Muscle layer of colon (tissue), 2 donors: ENCODE measurements at regions not wholly inside any gene's neighbourhood (a gene's known extent, or its start where the extent isn't known, plus 50 kb on each side); places are given as distances from the start of the nearest gene placed in this dataset.
A peak's percentile ranks its signal among the peaks of the same experiment; 100 is the strongest.

ENCODE experiments used
- H3K27ac ChIP-seq: one replicate; pipeline ENCODE4 v1.7.0; 2013; ENCODE audit warnings: low read depth, mild to moderate bottlenecking, low read length, moderate library complexity
- H3K27me3 ChIP-seq, 2 donors: one replicate each; pipeline ENCODE4 v1.7.0; 2013; ENCODE audit warnings: low read length in 2 of 2, mild to moderate bottlenecking in 2 of 2; ENCODE audit not compliant: insufficient read depth in 2 of 2, control insufficient read depth in 1 of 2
- H3K36me3 ChIP-seq: one replicate; pipeline ENCODE4 v1.7.0; 2013; ENCODE audit warnings: mild to moderate bottlenecking, low read length; ENCODE audit not compliant: insufficient read depth
- H3K4me1 ChIP-seq: one replicate; pipeline ENCODE4 v1.7.0; 2013; ENCODE audit warnings: mild to moderate bottlenecking, low read length; ENCODE audit not compliant: insufficient read depth
- H3K4me3 ChIP-seq, 2 donors: one replicate each; pipeline ENCODE4 v1.7.0; 2013; ENCODE audit warnings: low read length in 2 of 2, low read depth in 1 of 2, mild to moderate bottlenecking in 1 of 2, moderate library complexity in 1 of 2
- H3K9ac ChIP-seq: one replicate; pipeline ENCODE4 v1.7.0; 2013; ENCODE audit warnings: low read length
- H3K9me3 ChIP-seq: one replicate; pipeline ENCODE4 v1.7.0; 2013; ENCODE audit warnings: mild to moderate bottlenecking, low read length
- donor health status: abdominal sarcoma.
- donor health status: Adenocarcinoma of cecum.

- no peak overlapping the region for H3K9ac ChIP-seq
- no peaks in the 10 kb centered on the region for H3K27me3 ChIP-seq
- H3K9me3 ChIP-seq, result no peaks in the 10 kb centered on the region
- H3K4me3 ChIP-seq, result no peak overlapping the region
- H3K4me1 ChIP-seq, result peaks cover 10% of the 10 kb centered on the region
- H3K27ac ChIP-seq, result no peak overlapping the region
- H3K36me3 ChIP-seq, result no peaks in the 10 kb centered on the region
Observed at GRCh38 chr9:130755377-130756007, 61.9 kb downstream of the EXOSC2 start.

- no peaks in the 10 kb centered on the region for H3K27me3 ChIP-seq
- no peak overlapping the region for H3K9ac ChIP-seq
- H3K27ac ChIP-seq, result no peak overlapping the region
- H3K4me3 ChIP-seq, result no peak overlapping the region
- H3K36me3 ChIP-seq, result no peaks in the 10 kb centered on the region
- H3K4me1 ChIP-seq, result peaks cover 10% of the 10 kb centered on the region
- no peaks in the 10 kb centered on the region for H3K9me3 ChIP-seq
Observed at GRCh38 chr9:130756037-130756436, 62.5 kb downstream of the EXOSC2 start.

- no peaks in the 10 kb centered on the region for H3K27me3 ChIP-seq
- no peaks in the 10 kb centered on the region for H3K36me3 ChIP-seq
- H3K9me3 ChIP-seq, result no peaks in the 10 kb centered on the region
- H3K4me3 ChIP-seq, result no peak overlapping the region
- H3K27ac ChIP-seq, result no peak overlapping the region
- H3K9ac ChIP-seq, result no peak overlapping the region
- peaks cover 10% of the 10 kb centered on the region for H3K4me1 ChIP-seq
Observed at GRCh38 chr9:130756455-130757152, 63.0 kb downstream of the EXOSC2 start.

DNA sequence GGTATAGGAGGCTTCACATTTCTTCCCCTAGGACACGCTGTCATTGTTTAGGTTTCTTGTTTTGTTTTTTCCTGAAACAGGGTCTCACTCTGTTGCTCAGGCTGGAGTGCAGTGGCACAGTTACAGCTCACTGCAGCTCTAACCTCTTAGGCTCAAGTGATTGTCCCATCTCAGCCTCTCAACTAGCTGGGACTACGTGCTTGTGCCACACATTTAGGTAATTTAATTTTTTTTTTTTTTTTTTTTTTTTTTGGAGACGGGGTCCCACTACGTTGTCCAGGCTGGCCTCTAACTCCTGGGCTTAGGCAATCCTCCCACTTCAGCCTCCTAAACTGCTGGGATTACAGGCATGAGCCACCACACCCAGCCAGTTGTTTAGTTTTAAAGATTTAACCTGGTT lies 66.2 kb downstream of the EXOSC2 start:
- no peaks in the 10 kb centered on the region for H3K36me3 ChIP-seq
- H3K4me1 ChIP-seq, result peaks cover 14% of the 10 kb centered on the region
- H3K27ac ChIP-seq, result no peak overlapping the region
- H3K9me3 ChIP-seq, result no peaks in the 10 kb centered on the region
- H3K9ac ChIP-seq, result no peak overlapping the region
- H3K27me3 ChIP-seq, result no peaks in the 10 kb centered on the region
- H3K4me3 ChIP-seq, result no peak overlapping the region

GRCh38 chr9:130763331-130764171 lies 70.0 kb downstream of the EXOSC2 start:
- Histone ChIP-seq H3K27me3 (no peaks in the 10 kb centered on the region), H3K4me3 (no peak overlapping the region), H3K36me3 (no peaks in the 10 kb centered on the region), H3K27ac (no peak overlapping the region), H3K9ac (no peak overlapping the region), H3K9me3 (no peaks in the 10 kb centered on the region), H3K4me1 (peaks cover 25% of the 10 kb centered on the region)

GRCh38 chr9:130765137-130766020 lies 69.7 kb upstream of the ABL1 start:
- Histone ChIP-seq H3K36me3 (no peaks in the 10 kb centered on the region), H3K4me3 (no peak overlapping the region), H3K4me1 (peaks cover 25% of the 10 kb centered on the region), H3K27me3 (no peaks in the 10 kb centered on the region), H3K9ac (no peak overlapping the region), H3K9me3 (no peaks in the 10 kb centered on the region), H3K27ac (no peak overlapping the region)

DNA sequence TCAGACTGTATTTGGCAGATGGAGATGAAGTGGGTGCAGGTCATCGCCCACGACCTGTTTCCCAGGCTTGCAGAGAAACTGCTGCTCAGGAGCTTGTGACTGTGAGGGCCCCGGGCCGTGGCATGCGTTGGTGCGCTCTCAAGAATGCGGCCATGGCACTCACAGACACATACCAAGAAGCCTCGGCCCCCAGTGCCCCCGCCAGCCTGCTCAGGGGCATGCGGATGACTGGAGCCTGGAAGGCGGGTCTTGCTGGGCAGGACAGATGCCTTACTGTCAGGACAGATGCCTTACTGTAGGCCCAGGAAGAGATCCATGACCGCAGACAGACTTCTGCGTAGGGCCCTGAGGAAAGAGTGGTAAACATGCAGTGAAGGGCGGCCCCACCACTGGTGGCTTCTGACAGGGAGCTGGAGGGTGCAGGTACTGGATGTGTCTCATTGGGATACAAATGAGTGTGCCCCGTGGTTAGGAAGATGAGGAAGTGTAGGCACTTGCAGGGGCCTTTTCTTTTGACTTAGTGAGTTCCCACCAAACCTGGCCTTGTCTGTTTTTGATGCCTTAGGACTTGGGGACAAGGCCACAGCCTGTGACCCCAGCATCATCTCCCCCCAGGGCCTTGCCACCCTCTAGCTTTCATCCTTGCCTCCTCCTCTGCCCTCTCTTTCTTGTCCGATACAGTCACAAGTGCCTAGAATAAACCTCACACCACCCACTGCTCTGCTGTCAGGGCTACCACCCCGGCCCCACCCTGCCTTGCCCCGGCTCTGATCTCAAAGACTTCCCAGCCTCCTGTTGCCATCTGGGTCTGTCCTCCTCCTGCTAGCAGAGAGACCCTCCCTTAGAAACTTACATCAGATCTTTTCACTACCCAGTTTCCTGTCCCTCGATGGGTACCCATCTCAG lies 68.8 kb upstream of the ABL1 start:
- Histone ChIP-seq H3K4me3 (no peak overlapping the region), H3K36me3 (no peaks in the 10 kb centered on the region), H3K27ac (peak overlapping the region; percentile 30), H3K4me1 (peaks cover 33% of the 10 kb centered on the region), H3K9me3 (no peaks in the 10 kb centered on the region), H3K9ac (no peak overlapping the region), H3K27me3 (no peaks in the 10 kb centered on the region)

DNA sequence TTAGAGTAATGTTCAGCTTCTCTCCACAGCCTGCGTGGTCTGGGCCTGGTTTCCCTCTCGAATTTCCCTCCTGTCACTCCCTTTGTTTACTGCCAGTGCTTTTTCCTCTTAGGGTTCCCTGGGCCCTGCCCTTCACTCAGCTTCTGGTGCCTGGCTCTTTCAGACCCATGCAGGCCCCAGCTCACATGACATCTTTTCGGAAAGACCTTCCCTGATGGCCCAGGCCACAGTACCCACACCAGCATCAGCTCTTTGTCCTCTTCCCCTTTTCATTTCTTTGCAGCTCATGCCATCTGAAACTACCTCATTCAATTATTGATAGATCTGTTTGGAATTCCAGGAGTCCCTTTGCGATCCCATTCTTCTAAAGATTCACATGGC lies 68.1 kb upstream of the ABL1 start:
- Histone ChIP-seq H3K27me3 (no peaks in the 10 kb centered on the region), H3K27ac (peak overlapping the region; percentile 30), H3K9me3 (no peaks in the 10 kb centered on the region), H3K4me1 (peaks cover 35% of the 10 kb centered on the region), H3K4me3 (no peak overlapping the region), H3K9ac (no peak overlapping the region), H3K36me3 (no peaks in the 10 kb centered on the region)

GRCh38 chr9:130768265-130768664 lies 66.8 kb upstream of the ABL1 start:
- Histone ChIP-seq H3K27me3 (no peaks in the 10 kb centered on the region), H3K27ac (no peak overlapping the region), H3K9me3 (no peaks in the 10 kb centered on the region), H3K4me1 (peaks cover 35% of the 10 kb centered on the region), H3K36me3 (no peaks in the 10 kb centered on the region), H3K4me3 (no peak overlapping the region), H3K9ac (no peak overlapping the region)

GRCh38 chr9:130768891-130769403 lies 66.1 kb upstream of the ABL1 start:
- Histone ChIP-seq H3K4me3 (no peak overlapping the region), H3K4me1 (peaks cover 36% of the 10 kb centered on the region), H3K9ac (no peak overlapping the region), H3K9me3 (no peaks in the 10 kb centered on the region), H3K27me3 (no peaks in the 10 kb centered on the region), H3K27ac (no peak overlapping the region), H3K36me3 (no peaks in the 10 kb centered on the region)
